SK-N-SH treated with all-trans-retinoic acid at 6 μM for 48 hours (cell line): ENCODE measurements at regions not wholly inside any gene's neighbourhood (a gene's known extent, or its start where the extent isn't known, plus 50 kb on each side); places are given as distances from the start of the nearest gene placed in this dataset.

Experiments used
- ATAC-seq: fragments of 200-7000 bp; cut with Tn5 transposase; 3 replicates; pipeline ENCODE4 v1.9.1; 2020; ENCODE audit warnings: mild to moderate bottlenecking, moderate library complexity
- BACH2 ChIP-seq: fragments of 250-450 bp; sonication (Bioruptor Pico); IDR thresholded peaks from 2 replicates; pipeline ENCODE4 v1.9.0; 2021; ENCODE audit warnings: mild to moderate bottlenecking, borderline replicate concordance
- CREB5 ChIP-seq: fragments of 250-450 bp; sonication (Bioruptor Pico); IDR thresholded peaks from 2 replicates; pipeline ENCODE4 v1.5.1; 2020; ENCODE audit warnings: low read depth, mild to moderate bottlenecking, moderate library complexity
- CSDC2 ChIP-seq: fragments of 250-450 bp; sonication (Bioruptor Pico); IDR thresholded peaks from 2 replicates; pipeline ENCODE4 v1.5.0; 2020; ENCODE audit warnings: mild to moderate bottlenecking, moderate library complexity
- CSRNP3 ChIP-seq: fragments of 250-450 bp; sonication (Bioruptor Pico); IDR thresholded peaks from 2 replicates; pipeline ENCODE4 v1.5.1; 2021; ENCODE audit warnings: mild to moderate bottlenecking, moderate library complexity
- ESRRG ChIP-seq: fragments of 250-450 bp; sonication (Bioruptor Pico); IDR thresholded peaks from 2 replicates; pipeline ENCODE4 v1.6.1; 2021; ENCODE audit warnings: mild to moderate bottlenecking
- GLIS3 ChIP-seq: fragments of 250-450 bp; sonication (Bioruptor Pico); IDR thresholded peaks from 2 replicates; pipeline ENCODE4 v1.5.0; 2020; ENCODE audit warnings: mild to moderate bottlenecking, moderate library complexity
- ISL1 ChIP-seq: fragments of 250-450 bp; sonication (Bioruptor Pico); IDR thresholded peaks from 2 replicates; pipeline ENCODE4 v2.1.2; 2022; ENCODE audit warnings: mild to moderate bottlenecking, moderate library complexity
- PATZ1 ChIP-seq: fragments of 250-450 bp; sonication (Bioruptor Pico); IDR thresholded peaks from 2 replicates; pipeline ENCODE4 v1.8.0; 2020; ENCODE audit warnings: mild to moderate bottlenecking, moderate library complexity, borderline replicate concordance
- POU6F1 ChIP-seq: fragments of 250-450 bp; sonication (Bioruptor Pico); IDR thresholded peaks from 2 replicates; pipeline ENCODE4 v1.8.0; 2021; ENCODE audit warnings: low read depth, mild to moderate bottlenecking, moderate library complexity, borderline replicate concordance
- PPARA ChIP-seq: fragments of 250-450 bp; sonication (Bioruptor Pico); IDR thresholded peaks from 2 replicates; pipeline ENCODE4 v1.5.0; 2020; ENCODE audit warnings: mild to moderate bottlenecking, borderline replicate concordance
- TCF4 ChIP-seq: fragments of 250-450 bp; sonication (Bioruptor Pico); IDR thresholded peaks from 2 replicates; pipeline ENCODE4 v1.8.0; 2021; ENCODE audit warnings: mild to moderate bottlenecking, moderate library complexity, borderline replicate concordance
- TOX ChIP-seq: fragments of 250-450 bp; sonication (Bioruptor Pico); IDR thresholded peaks from 2 replicates; pipeline ENCODE4 v1.8.0; 2021; ENCODE audit warnings: mild to moderate bottlenecking, moderate library complexity, borderline replicate concordance
- TSHZ2 ChIP-seq: fragments of 250-450 bp; sonication (Bioruptor Pico); IDR thresholded peaks from 2 replicates; pipeline ENCODE4 v1.5.0; 2020; ENCODE audit warnings: mild to moderate bottlenecking, moderate library complexity
- ZC3H10 ChIP-seq: fragments of 250-450 bp; sonication (Bioruptor Pico); IDR thresholded peaks from 2 replicates; pipeline ENCODE4 v1.5.1; 2021; ENCODE audit warnings: mild to moderate bottlenecking, moderate library complexity
- ZFP3 ChIP-seq: fragments of 250-450 bp; sonication (Bioruptor Pico); IDR thresholded peaks from 2 replicates; pipeline ENCODE4 v1.5.0; 2020; ENCODE audit warnings: mild to moderate bottlenecking, moderate library complexity
- ZFP30 ChIP-seq: fragments of 450-650 bp; formaldehyde crosslinking; IDR thresholded peaks from 2 replicates; pipeline ENCODE4 v1.5.0; 2022; ENCODE audit warnings: mild to moderate bottlenecking, moderate library complexity
- ZNF565 ChIP-seq: fragments of 450-650 bp; formaldehyde crosslinking; conservative IDR thresholded peaks from 2 replicates; pipeline ENCODE4 v1.5.0; 2020; ENCODE audit warnings: low read depth, mild to moderate bottlenecking, moderate library complexity

GRCh38 chr6:18693881-18694280, 306.7 kb downstream of the RNF144B start (continued):
- TF ChIP-seq TSHZ2 (CRISPR knock-in tag) (no peak), TOX (no peak), ZFP3 (no peak), TCF4 (CRISPR knock-in tag) (no peak), ZC3H10 (CRISPR knock-in tag) (no peak), BACH2 (CRISPR knock-in tag) (no peak), ZNF565 (no peak), ESRRG (CRISPR knock-in tag) (no peak)

GRCh38 chr6:18703546-18703945, 316.4 kb downstream of the RNF144B start:
- no peak for TF ChIP-seq CREB5 (CRISPR knock-in tag)
- TF ChIP-seq TSHZ2 (CRISPR knock-in tag) = no peak
- no peak for TF ChIP-seq ISL1
- no peak for TF ChIP-seq PPARA (CRISPR knock-in tag)
- no peak for TF ChIP-seq ZFP30 (CRISPR knock-in tag)
- no peak for TF ChIP-seq PATZ1 (CRISPR knock-in tag)
- no peak for TF ChIP-seq POU6F1 (CRISPR knock-in tag)
- TF ChIP-seq BACH2 (CRISPR knock-in tag) = no peak
- TF ChIP-seq ZFP3 = no peak
- TF ChIP-seq TCF4 (CRISPR knock-in tag) = no peak
- no peak for TF ChIP-seq CSRNP3
- no peak for TF ChIP-seq CSDC2
- no peak for ATAC-seq

- ATAC-seq = no peak
- TF ChIP-seq PPARA (CRISPR knock-in tag) (no peak), CREB5 (CRISPR knock-in tag) (no peak), GLIS3 (CRISPR knock-in tag) (no peak), ZFP30 (CRISPR knock-in tag) (no peak)
- TF ChIP-seq, all 23 proteins: peak for 0
Measured at GRCh38 chr6:18707714-18708439, 320.7 kb downstream of the RNF144B start.
